ENCODE measurements at regions not wholly inside any gene's neighbourhood (a gene's known extent, or its start where the extent isn't known, plus 50 kb on each side); places are given as distances from the start of the nearest gene placed in this dataset.

DNA sequence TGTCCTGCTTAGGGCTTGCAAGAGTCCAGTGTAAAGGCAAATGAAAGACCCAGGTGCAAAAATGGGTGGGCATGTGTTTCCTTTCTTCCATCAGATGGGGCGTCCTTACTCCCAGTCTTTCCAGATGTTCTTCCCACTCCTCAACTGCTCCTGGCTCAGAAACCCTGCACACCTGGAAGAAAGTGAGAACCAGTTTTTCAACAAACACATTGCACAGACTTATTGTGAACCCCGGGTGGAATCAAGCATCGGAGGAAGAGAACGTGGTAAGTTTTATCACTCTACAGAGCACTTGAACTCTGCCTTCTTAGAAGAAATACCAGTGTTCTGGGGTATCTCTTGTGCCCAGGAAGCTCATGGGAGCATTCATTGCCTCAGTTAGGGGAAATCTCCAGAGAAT is 93.3 kb downstream of the TMX1 start:
- H3K9me3 ChIP-seq (ENCODE audit: insufficient read depth, low read depth, low read length), result no peaks in the 10 kb centered on the region
- no peak overlapping the region for H3K4me3 ChIP-seq (ENCODE audit: low read depth, low read length)
- H2BK120ac ChIP-seq (ENCODE audit: insufficient read depth, low read length, poor library complexity), result no peak overlapping the region
- H3K27ac ChIP-seq (ENCODE audit: low read depth, low read length), result no peak overlapping the region
- H3K4ac ChIP-seq (ENCODE audit: low read depth, low read length), result no peak overlapping the region
- no peak overlapping the region for H3K23ac ChIP-seq (ENCODE audit: low read length)
- peaks cover 3% of the 10 kb centered on the region for H3K79me1 ChIP-seq (ENCODE audit: low read length)
- H3K4me2 ChIP-seq (ENCODE audit: low read length), result no peak overlapping the region
- H2AFZ ChIP-seq (ENCODE audit: insufficient read depth, low read length, poor library complexity), result no peak overlapping the region
- DNase-seq, result no peak
- H2BK12ac ChIP-seq (ENCODE audit: low read length), result no peak overlapping the region
- no peaks in the 10 kb centered on the region for H3K27me3 ChIP-seq (ENCODE audit: insufficient read depth, low read length)
- no peaks in the 10 kb centered on the region for H3K4me1 ChIP-seq (ENCODE audit: control insufficient read depth in 1 of 2, insufficient read depth in 2 of 2, low read length in 2 of 2)
- no peak overlapping the region for H4K8ac ChIP-seq (ENCODE audit: low read depth, low read length)
- no peak overlapping the region for H3K14ac ChIP-seq (ENCODE audit: low read length)
- no peak overlapping the region for H2BK5ac ChIP-seq (ENCODE audit: low read depth, low read length, poor library complexity)
- no peaks in the 10 kb centered on the region for H3K79me2 ChIP-seq (ENCODE audit: control insufficient read depth, insufficient read depth, low read length, poor library complexity)
- no peak overlapping the region for H3K18ac ChIP-seq (ENCODE audit: low read length)
- H3K9ac ChIP-seq (ENCODE audit: low read length), result no peak overlapping the region
- WGBS (ENCODE audit: extremely low coverage, insufficient coverage, insufficient read length), result no CpG with 5 or more reads among the region's 4 CpGs
- H4K12ac ChIP-seq (ENCODE audit: low read depth, low read length), result no peak overlapping the region
- no peaks in the 10 kb centered on the region for H3K36me3 ChIP-seq (ENCODE audit: control insufficient read depth in 1 of 2, insufficient read depth in 2 of 2, low read length in 2 of 2)
- no peak overlapping the region for H2AK5ac ChIP-seq (ENCODE audit: low read length)
- no peak overlapping the region for H4K91ac ChIP-seq (ENCODE audit: low read depth, low read length)

- Histone ChIP-seq H3K4me1 (ENCODE audit: control insufficient read depth in 1 of 2, insufficient read depth in 2 of 2, low read length in 2 of 2) (no peaks in the 10 kb centered on the region), H3K4ac (ENCODE audit: low read depth, low read length) (no peak overlapping the region), H4K8ac (ENCODE audit: low read depth, low read length) (no peak overlapping the region), H3K4me3 (ENCODE audit: low read depth, low read length) (no peak overlapping the region), H4K91ac (ENCODE audit: low read depth, low read length) (no peak overlapping the region), H2BK120ac (ENCODE audit: insufficient read depth, low read length, poor library complexity) (no peak overlapping the region), H3K23ac (ENCODE audit: low read length) (no peak overlapping the region), H3K9me3 (ENCODE audit: insufficient read depth, low read depth, low read length) (no peaks in the 10 kb centered on the region), H3K14ac (ENCODE audit: low read length) (no peak overlapping the region), H2BK12ac (ENCODE audit: low read length) (no peak overlapping the region), H3K79me1 (ENCODE audit: low read length) (no peaks in the 10 kb centered on the region), H3K36me3 (ENCODE audit: control insufficient read depth in 1 of 2, insufficient read depth in 2 of 2, low read length in 2 of 2) (no peaks in the 10 kb centered on the region), H3K27ac (ENCODE audit: low read depth, low read length) (no peak overlapping the region), H3K4me2 (ENCODE audit: low read length) (no peak overlapping the region), H2AK5ac (ENCODE audit: low read length) (no peak overlapping the region), H3K79me2 (ENCODE audit: control insufficient read depth, insufficient read depth, low read length, poor library complexity) (no peaks in the 10 kb centered on the region), H2BK5ac (ENCODE audit: low read depth, low read length, poor library complexity) (no peak overlapping the region), H3K18ac (ENCODE audit: low read length) (no peak overlapping the region), H4K12ac (ENCODE audit: low read depth, low read length) (no peak overlapping the region), H3K27me3 (ENCODE audit: insufficient read depth, low read length) (no peaks in the 10 kb centered on the region), H2AFZ (ENCODE audit: insufficient read depth, low read length, poor library complexity) (no peak overlapping the region), H3K9ac (ENCODE audit: low read length) (no peak overlapping the region)
- no peak for DNase-seq
- no CpG with 5 or more reads among the region's 1 CpG for WGBS (ENCODE audit: extremely low coverage, insufficient coverage, insufficient read length)
Measured at GRCh38 chr14:51333901-51334521, 94.0 kb downstream of the TMX1 start.

GRCh38 chr14:51334566-51334965 is 94.5 kb downstream of the TMX1 start:
- Histone ChIP-seq H2BK120ac (ENCODE audit: insufficient read depth, low read length, poor library complexity) (no peak overlapping the region), H4K8ac (ENCODE audit: low read depth, low read length) (no peak overlapping the region), H4K12ac (ENCODE audit: low read depth, low read length) (no peak overlapping the region), H3K27me3 (ENCODE audit: insufficient read depth, low read length) (no peaks in the 10 kb centered on the region), H3K14ac (ENCODE audit: low read length) (no peak overlapping the region), H3K27ac (ENCODE audit: low read depth, low read length) (no peak overlapping the region), H3K23ac (ENCODE audit: low read length) (no peak overlapping the region), H3K9me3 (ENCODE audit: insufficient read depth, low read depth, low read length) (no peaks in the 10 kb centered on the region), H4K91ac (ENCODE audit: low read depth, low read length) (no peak overlapping the region), H3K4me1 (ENCODE audit: control insufficient read depth in 1 of 2, insufficient read depth in 2 of 2, low read length in 2 of 2) (no peaks in the 10 kb centered on the region), H3K18ac (ENCODE audit: low read length) (no peak overlapping the region), H2BK5ac (ENCODE audit: low read depth, low read length, poor library complexity) (no peak overlapping the region), H2AK5ac (ENCODE audit: low read length) (no peak overlapping the region), H2BK12ac (ENCODE audit: low read length) (no peak overlapping the region), H3K9ac (ENCODE audit: low read length) (no peak overlapping the region), H3K4me3 (ENCODE audit: low read depth, low read length) (no peak overlapping the region), H2AFZ (ENCODE audit: insufficient read depth, low read length, poor library complexity) (no peak overlapping the region), H3K36me3 (ENCODE audit: control insufficient read depth in 1 of 2, insufficient read depth in 2 of 2, low read length in 2 of 2) (no peaks in the 10 kb centered on the region), H3K79me1 (ENCODE audit: low read length) (peaks cover 2% of the 10 kb centered on the region), H3K4ac (ENCODE audit: low read depth, low read length) (no peak overlapping the region), H3K4me2 (ENCODE audit: low read length) (no peak overlapping the region), H3K79me2 (ENCODE audit: control insufficient read depth, insufficient read depth, low read length, poor library complexity) (no peaks in the 10 kb centered on the region)
- WGBS (ENCODE audit: extremely low coverage, insufficient coverage, insufficient read length), result no CpG with 5 or more reads among the region's 5 CpGs
- no peak for DNase-seq

DNA sequence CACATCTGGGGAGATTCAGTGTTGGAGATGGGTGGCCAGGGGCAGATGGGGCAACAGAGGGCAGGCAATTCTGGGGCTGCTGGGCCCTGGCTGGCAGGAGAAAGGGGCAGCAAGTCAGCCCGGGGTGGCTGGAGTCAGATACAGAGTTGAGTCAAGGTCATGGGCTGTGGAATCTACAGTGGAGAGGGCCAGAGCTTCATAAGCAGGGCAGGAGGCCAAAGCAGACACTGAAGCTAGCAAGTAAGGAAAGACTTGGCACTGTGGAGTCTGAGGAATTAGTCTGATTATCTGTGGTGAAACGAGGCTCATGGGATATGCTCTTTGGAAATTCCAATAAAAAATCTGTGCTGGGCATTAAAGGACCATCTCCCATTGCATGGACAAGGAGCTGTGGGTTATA is 95.5 kb downstream of the TMX1 start:
- no peak overlapping the region for H3K27ac ChIP-seq (ENCODE audit: low read depth, low read length)
- no peak overlapping the region for H2AK5ac ChIP-seq (ENCODE audit: low read length)

More for the DNA sequence above, 95.5 kb downstream of the TMX1 start:
- no CpG with 5 or more reads among the region's 2 CpGs for whole genome bisulfite sequencing (ENCODE audit: extremely low coverage, insufficient coverage, insufficient read length)
- no peak overlapping the region for H3K14ac ChIP-seq (ENCODE audit: low read length)
- DNase-seq, result no peak
- H3K27me3 ChIP-seq (ENCODE audit: insufficient read depth, low read length), result no peaks in the 10 kb centered on the region
- H3K23ac ChIP-seq (ENCODE audit: low read length), result no peak overlapping the region
- no peak overlapping the region for H3K4ac ChIP-seq (ENCODE audit: low read depth, low read length)
- no peaks in the 10 kb centered on the region for H3K4me1 ChIP-seq (ENCODE audit: control insufficient read depth in 1 of 2, insufficient read depth in 2 of 2, low read length in 2 of 2)
- no peak overlapping the region for H2AFZ ChIP-seq (ENCODE audit: insufficient read depth, low read length, poor library complexity)
- H2BK5ac ChIP-seq (ENCODE audit: low read depth, low read length, poor library complexity), result no peak overlapping the region
- no peak overlapping the region for H3K4me3 ChIP-seq (ENCODE audit: low read depth, low read length)
- H2BK120ac ChIP-seq (ENCODE audit: insufficient read depth, low read length, poor library complexity), result no peak overlapping the region
- peak overlapping the region; percentile 27 for H2BK12ac ChIP-seq (ENCODE audit: low read length)
- H3K36me3 ChIP-seq (ENCODE audit: control insufficient read depth in 1 of 2, insufficient read depth in 2 of 2, low read length in 2 of 2), result no peaks in the 10 kb centered on the region
- H3K79me2 ChIP-seq (ENCODE audit: control insufficient read depth, insufficient read depth, low read length, poor library complexity), result no peaks in the 10 kb centered on the region
- H3K18ac ChIP-seq (ENCODE audit: low read length), result no peak overlapping the region
- H3K9me3 ChIP-seq (ENCODE audit: insufficient read depth, low read depth, low read length), result no peaks in the 10 kb centered on the region
- H4K91ac ChIP-seq (ENCODE audit: low read depth, low read length), result peak overlapping the region; percentile 26
- H4K12ac ChIP-seq (ENCODE audit: low read depth, low read length), result no peak overlapping the region
- no peak overlapping the region for H4K8ac ChIP-seq (ENCODE audit: low read depth, low read length)
- H3K9ac ChIP-seq (ENCODE audit: low read length), result no peak overlapping the region
- H3K4me2 ChIP-seq (ENCODE audit: low read length), result no peak overlapping the region
- H3K79me1 ChIP-seq (ENCODE audit: low read length), result peaks cover 2% of the 10 kb centered on the region

All from trophoblast cell (in vitro differentiated cells and primary cell).